HEK293 (cell line): ENCODE measurements at regions not wholly inside any gene's neighbourhood (a gene's known extent, or its start where the extent isn't known, plus 50 kb on each side); places are given as distances from the start of the nearest gene placed in this dataset.

ENCODE experiments used
- SALL2 ChIP-seq: fragments of 450-650 bp; formaldehyde crosslinking; IDR thresholded peaks from 2 replicates; pipeline ENCODE4 v1.5.0; 2017; ENCODE audit warnings: missing biosample characterization, mild to moderate bottlenecking, missing genetic modification characterization, borderline replicate concordance
- ZNF354C ChIP-seq: fragments of 450-650 bp; formaldehyde crosslinking; IDR thresholded peaks from 2 replicates; pipeline ENCODE4 v1.5.1; 2016; ENCODE audit warnings: missing biosample characterization, missing genetic modification characterization, low read depth, borderline replicate concordance
- ZNF777 ChIP-seq: fragments of 450-650 bp; formaldehyde crosslinking; IDR thresholded peaks from 2 replicates; pipeline ENCODE4 v1.5.1; 2017; ENCODE audit warnings: missing biosample characterization, missing genetic modification characterization, borderline replicate concordance
- TF ChIP-seq, protein P1 (sequence below): fragments of 450-650 bp; formaldehyde crosslinking; IDR thresholded peaks from 2 replicates; pipeline ENCODE4 v1.5.1; 2016; ENCODE audit warnings: missing biosample characterization, missing genetic modification characterization

DNA sequence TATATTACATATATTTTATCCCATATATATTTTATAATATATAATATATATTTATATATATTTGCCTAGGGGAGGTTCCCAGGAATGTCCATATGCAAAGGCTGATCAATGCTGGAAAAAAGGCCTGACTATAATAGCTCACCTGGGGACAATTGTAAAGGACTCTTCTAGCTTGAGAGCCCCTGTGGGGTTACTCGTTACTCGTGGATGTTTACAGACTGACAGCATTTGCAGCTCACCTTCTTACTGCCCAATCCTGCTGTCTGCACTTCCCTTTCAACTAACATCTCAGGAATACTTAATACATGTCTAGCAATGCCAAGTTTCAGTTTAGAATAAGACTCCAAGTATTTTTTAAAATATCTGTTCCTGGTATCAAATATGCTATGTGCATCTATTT lies 1365.4 kb upstream of the RAG2 start:
- TF ChIP-seq ZNF777 (no peak), SALL2 (tag by site-specific recombination) (no peak), ZNF354C (tag by site-specific recombination) (no peak)
- TF ChIP-seq, protein P1, sequence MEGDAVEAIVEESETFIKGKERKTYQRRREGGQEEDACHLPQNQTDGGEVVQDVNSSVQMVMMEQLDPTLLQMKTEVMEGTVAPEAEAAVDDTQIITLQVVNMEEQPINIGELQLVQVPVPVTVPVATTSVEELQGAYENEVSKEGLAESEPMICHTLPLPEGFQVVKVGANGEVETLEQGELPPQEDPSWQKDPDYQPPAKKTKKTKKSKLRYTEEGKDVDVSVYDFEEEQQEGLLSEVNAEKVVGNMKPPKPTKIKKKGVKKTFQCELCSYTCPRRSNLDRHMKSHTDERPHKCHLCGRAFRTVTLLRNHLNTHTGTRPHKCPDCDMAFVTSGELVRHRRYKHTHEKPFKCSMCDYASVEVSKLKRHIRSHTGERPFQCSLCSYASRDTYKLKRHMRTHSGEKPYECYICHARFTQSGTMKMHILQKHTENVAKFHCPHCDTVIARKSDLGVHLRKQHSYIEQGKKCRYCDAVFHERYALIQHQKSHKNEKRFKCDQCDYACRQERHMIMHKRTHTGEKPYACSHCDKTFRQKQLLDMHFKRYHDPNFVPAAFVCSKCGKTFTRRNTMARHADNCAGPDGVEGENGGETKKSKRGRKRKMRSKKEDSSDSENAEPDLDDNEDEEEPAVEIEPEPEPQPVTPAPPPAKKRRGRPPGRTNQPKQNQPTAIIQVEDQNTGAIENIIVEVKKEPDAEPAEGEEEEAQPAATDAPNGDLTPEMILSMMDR = no peak
